GM19463 (cell line): ENCODE measurements at regions not wholly inside any gene's neighbourhood (a gene's known extent, or its start where the extent isn't known, plus 50 kb on each side); places are given as distances from the start of the nearest gene placed in this dataset.
A peak's percentile ranks its signal among the peaks of the same experiment; 100 is the strongest.

Source experiments
- ATAC-seq: cut with Tn5 transposase; IDR thresholded peaks from one replicate; pipeline ENCODE4 v1.9.1; 2021; ENCODE audit warnings: mild to moderate bottlenecking, moderate library complexity; ENCODE audit not compliant: unreplicated experiment

GRCh38 chr1:163650624-163651023 is 328.9 kb downstream of the NUF2 start:
- ATAC-seq = no peak

- ATAC-seq = no peak
These were observed 330.7 kb downstream of the NUF2 start for GRCh38 chr1:163652441-163652840.

- ATAC-seq = no peak
These were observed 333.8 kb downstream of the NUF2 start for GRCh38 chr1:163655565-163655964.

GRCh38 chr1:163656095-163656759 is 334.5 kb downstream of the NUF2 start:
- no peak for ATAC-seq

DNA sequence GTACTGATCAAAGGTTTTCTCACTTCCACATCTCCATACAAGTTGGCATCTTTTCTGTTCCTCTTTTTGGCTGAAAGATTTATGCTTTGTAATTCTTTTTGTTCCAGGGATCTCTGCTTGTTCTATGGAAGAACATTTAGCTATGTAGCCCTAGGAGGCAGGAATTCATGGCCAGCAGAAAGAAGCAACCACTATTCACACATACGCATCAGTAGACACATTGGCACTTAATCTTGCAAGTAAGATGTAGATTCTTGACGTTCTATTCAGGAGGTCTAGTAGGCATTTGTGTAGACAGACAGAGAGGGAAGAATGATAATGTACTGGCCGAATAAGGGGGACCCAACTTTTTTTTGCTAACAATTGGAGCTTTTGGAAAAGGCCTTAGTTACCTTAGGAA is 336.0 kb downstream of the NUF2 start:
- ATAC-seq = no peak

GRCh38 chr1:163661391-163661790 is 339.6 kb downstream of the NUF2 start:
- no peak for ATAC-seq

GRCh38 chr1:163664671-163665335 is 343.0 kb downstream of the NUF2 start:
- ATAC-seq = no peak

DNA sequence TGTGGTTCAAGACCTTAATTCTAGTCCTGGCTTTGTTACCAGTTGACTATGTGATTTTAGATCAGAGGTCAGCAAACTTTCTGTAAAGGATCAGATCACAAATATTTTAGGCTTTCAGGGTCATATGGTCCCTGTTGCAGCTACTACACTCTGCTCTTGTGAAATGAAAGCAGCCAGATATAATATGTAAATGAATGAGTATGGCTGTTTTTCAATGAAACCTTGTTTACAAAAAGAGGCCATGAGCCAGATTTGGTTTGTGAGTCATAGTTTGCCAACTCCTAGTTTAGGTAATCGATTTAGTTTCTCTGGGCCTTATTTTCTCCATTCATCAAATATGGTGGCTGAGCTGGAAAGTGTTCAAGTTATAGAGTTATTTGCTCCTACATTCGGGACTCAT is 346.7 kb downstream of the NUF2 start:
- ATAC-seq = no peak

DNA sequence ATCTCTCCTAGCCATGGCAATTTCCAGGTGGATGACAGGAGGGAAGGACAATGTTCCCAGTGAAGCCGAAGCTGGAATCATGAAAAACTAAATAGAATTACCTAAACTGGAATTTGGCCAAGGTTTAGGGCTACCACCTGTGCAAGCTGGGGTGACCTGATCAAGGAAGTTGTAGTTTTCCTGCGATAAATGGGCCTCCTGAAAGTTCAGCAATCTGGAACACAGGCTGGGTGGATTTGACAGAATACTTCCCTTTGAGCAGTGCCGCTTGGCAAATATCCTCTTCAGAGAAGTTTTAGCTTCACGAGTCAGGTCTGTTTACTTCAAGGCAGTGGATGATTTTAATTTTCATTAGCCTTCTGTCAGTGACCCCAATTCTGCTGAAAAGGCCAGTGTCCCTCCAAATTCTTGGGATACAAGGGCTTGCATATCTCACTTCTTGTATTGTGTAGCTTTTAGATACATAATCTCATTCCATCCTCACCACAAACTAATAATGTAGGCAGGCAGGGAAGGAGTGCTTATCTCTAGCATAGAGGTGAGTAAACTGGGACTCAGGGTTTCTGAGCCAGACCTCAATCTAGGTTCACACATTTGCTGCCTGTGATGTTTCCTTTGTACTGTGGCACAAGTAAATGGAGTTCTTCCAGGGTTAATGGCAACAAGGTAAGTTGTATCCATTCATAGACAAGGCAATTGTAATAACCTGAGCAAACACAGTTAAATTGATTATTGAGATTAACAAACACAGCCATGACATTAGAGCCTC is 349.4 kb downstream of the NUF2 start:
- no peak for ATAC-seq

DNA sequence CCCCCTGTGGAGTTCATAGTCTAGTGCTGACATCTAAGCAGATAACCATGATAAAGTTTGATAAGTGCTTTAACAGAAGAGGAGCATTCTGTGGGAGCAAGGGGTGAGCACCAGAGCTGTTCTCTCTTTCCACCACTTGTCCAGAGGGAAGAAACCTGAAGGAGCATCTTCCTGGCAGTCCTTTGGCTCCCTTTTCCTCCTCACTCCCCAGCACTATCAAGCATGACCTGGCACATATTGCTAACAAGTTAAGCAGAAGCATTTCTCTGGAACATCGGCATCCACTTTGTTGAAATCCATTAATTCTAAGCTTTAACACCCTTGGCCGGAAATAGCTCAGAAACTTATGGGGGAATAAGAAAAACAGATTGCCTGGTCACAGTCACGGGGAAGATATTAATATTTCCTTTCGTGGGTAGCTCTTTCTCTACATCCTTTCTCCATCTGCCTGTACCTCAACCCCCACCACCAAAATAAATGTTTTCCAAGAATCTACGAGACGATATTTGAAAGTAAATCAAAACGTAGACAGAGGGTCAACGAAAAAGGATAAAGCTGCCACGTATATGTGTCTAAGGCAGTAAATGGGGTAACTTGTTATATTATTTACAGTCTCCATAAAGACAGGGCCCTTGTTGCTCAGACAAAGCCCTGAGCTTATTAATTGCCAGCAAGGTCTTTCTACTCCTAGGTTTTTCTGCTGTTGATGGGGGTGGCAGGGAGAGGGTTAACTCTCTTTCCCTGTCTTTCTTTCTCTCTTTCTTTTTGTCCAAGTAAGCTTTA is 351.4 kb downstream of the NUF2 start:
- ATAC-seq = no peak

GRCh38 chr1:163673759-163674151 is 352.0 kb downstream of the NUF2 start:
- no peak for ATAC-seq

DNA sequence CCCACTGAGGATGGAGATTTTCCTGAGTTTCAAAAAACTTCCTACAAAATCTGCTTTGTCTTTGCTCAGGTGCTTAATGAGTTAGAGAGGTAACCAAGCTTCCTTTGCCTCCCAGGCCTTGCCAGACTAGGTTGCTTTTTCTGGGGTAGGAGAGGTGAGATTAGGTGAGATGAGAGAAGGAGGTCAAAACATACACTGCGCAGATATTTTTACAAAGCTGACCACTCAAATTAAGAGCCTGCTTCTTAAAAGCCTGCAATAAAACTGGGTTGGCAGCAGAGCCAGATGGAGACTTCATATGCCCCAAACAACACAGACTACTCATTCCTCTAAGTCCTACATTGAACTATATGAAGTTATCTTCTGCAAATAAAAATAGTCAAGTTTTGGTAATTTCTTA is 352.5 kb downstream of the NUF2 start:
- ATAC-seq = no peak

DNA sequence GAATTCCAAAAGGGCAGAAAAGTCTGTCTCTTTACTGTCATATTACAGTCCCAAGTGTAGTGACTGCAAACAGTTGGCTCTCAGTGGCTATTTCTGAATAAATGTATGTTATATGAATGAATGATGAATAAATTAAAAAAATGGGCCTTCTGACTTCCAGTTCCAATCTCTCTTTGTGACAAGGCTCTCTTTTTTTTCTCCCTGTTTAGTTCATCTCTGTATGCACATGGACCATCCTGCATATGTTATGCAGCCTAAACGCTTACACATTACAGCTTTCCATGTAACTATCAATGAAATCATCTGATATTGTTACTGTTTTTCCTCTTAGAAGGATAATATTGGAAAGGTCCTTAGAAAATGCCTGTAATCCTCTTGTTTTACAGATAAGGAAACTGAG is 363.0 kb downstream of the NUF2 start:
- no peak for ATAC-seq

DNA sequence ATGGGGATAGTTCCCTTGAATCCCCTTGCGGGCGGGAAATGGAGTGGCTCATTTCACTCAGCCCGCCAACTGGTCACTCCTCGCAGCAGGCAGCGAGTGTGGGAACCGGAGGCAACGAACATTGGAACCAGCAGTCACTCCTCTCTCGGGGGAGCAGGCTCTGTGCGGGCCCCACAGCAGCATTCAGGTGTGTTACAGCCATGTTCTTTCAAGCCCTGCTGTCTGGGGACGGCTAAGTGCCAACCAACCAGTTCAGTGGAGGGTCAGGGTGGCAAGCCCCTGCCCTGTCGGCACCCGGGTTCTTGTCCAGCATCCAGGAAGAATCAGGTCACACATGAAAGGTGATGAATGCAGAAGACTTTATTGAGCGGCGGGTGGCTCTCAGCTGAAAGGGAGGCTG is 370.5 kb downstream of the NUF2 start:
- ATAC-seq = no peak

DNA sequence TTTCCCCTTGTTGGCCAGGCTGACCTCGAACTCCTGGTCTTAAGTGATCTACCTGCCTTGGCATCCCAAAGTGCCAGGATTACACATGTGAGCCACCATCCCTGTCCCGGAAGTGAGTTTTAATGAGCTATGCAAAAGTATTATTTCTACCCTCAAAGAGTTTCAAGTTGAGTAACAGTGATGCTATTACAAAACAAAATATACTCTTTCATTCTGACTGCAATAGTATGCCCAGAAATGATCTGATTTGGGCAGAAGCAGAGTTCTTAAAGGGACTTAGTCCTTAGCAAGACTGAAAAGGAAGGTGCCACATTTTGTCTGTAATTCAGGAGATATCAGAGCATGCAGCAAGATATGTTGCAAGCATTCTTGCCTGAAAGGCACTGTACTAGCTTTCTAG is 375.4 kb downstream of the NUF2 start:
- peak; percentile 83 for ATAC-seq

DNA sequence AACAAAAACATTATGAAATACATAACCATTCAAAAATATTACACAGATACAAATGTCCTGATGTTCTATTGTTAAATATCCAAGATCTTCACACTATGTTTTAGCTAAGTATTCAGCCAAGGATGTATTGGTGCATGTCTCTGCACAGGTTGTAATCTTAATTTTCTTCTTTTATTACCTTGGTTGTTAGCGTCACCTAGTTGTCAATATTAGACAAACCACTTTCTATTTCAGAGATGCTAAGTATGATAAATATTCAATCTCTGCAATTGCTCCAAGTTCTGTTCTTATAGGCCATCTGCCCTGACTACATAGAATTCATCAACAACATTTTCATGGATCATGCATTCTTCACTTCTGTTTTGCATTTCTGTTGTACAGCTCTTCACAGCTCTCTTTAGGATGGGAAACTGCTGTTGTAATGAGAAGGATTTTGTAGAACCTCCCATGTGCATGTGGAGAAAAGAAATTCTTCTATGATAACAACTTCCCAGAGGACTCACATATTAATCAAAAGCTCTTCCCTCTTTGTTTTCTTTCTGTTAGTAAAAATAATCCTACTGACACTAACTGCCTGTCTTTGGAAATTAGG is 380.1 kb downstream of the NUF2 start:
- no peak for ATAC-seq

DNA sequence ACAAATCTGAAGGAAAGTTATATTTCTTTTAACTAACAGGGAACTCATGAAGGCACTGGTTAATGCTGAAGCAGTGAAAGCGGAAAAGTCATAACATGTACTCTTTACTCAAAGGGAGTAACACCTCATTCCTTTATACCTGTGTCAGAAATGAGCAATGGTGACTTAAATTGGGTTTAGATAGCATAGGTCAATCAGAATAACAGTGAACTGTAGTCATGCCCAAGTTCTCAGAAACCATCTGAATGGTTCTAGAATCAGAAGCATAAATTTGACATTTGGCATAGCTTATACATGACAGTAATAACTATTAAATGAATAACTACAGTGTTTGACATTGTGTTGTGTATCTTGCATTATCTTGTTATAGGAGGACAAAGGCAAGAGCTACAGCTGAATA is 382.0 kb downstream of the NUF2 start:
- no peak for ATAC-seq

DNA sequence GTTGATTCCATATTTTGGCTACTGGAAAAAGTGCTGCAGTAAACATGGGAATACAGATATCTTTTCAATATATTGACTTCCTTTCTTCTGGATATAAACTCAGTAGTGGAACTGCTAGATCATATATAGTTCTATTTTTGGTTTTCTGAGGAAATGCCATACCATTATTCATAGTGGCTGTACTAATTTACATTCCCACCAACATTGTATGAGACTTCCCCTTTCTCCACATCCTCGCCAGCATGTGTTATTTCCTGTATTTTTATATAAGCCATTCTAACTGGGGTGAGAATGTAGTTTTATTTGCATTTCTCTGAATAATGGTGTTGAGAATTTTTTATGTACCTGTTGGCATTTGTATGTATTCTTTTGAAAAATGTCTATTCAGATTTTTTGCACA is 385.2 kb downstream of the NUF2 start:
- no peak for ATAC-seq

- no peak for ATAC-seq
These were observed 387.9 kb downstream of the NUF2 start for GRCh38 chr1:163709636-163710035.

GRCh38 chr1:163712321-163712720 is 390.6 kb downstream of the NUF2 start:
- no peak for ATAC-seq

DNA sequence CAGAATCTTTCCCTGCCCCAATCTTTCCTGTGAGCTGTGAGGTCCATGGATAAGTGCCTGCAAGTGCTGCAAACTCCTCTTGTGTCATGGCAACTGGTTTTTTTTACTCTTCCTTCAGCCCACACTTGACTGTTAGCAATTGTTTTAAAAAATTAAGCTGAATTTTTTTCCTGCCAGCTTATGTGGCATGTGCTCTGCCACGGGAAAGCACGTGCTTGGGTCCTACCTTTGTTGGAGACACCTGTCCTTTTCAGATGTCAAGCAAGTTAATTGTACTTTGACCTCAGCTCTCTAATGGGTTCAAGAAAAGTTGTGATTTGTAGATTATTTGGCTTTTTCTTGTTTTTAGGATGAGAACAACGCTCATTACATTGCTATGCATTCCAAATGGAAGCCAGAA is 398.5 kb downstream of the NUF2 start:
- ATAC-seq = no peak
